ENCODE measurements at regions not wholly inside any gene's neighbourhood (a gene's known extent, or its start where the extent isn't known, plus 50 kb on each side); places are given as distances from the start of the nearest gene placed in this dataset.
"Not testable (repeated sequence)": the region's sequence is repeated elsewhere in the genome, so short reads cannot be mapped to it uniquely, and the experiment has no call there.

- peaks cover 0 to 8% (median 4%) of the 10 kb centered on the region in 4 donors for H3K9me3 ChIP-seq
- TF ChIP-seq EP300 (IDR thresholded peaks at IDR 0.05) (no peak), POLR2AphosphoS5 (IDR thresholded peaks at IDR 0.05) (no peak), POLR2A (IDR thresholded peaks at IDR 0.05; ENCODE audit: low read depth) (no peak)
- TF ChIP-seq, protein P1, sequence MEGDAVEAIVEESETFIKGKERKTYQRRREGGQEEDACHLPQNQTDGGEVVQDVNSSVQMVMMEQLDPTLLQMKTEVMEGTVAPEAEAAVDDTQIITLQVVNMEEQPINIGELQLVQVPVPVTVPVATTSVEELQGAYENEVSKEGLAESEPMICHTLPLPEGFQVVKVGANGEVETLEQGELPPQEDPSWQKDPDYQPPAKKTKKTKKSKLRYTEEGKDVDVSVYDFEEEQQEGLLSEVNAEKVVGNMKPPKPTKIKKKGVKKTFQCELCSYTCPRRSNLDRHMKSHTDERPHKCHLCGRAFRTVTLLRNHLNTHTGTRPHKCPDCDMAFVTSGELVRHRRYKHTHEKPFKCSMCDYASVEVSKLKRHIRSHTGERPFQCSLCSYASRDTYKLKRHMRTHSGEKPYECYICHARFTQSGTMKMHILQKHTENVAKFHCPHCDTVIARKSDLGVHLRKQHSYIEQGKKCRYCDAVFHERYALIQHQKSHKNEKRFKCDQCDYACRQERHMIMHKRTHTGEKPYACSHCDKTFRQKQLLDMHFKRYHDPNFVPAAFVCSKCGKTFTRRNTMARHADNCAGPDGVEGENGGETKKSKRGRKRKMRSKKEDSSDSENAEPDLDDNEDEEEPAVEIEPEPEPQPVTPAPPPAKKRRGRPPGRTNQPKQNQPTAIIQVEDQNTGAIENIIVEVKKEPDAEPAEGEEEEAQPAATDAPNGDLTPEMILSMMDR (IDR thresholded peaks at IDR 0.05), result no peak
- WGBS, result 89% methylated on average over 2 of the region's 2 CpGs
- no peaks in the 10 kb centered on the region for H3K27me3 ChIP-seq
- DNase-seq (ENCODE audit: extremely low spot score), result no peak
- intact Hi-C loops (cut with DNase I), result no loop called here
- H3K36me3 ChIP-seq, result no peaks in the 10 kb centered on the region
- no peak overlapping the region for H3K4me3 ChIP-seq
- no peaks in the 10 kb centered on the region for H3K4me1 ChIP-seq
- no peak overlapping the region for H3K27ac ChIP-seq (replicated peaks in 1 of 4)
Measured at GRCh38 chr19:31892060-31892459, 453.4 kb upstream of the ZNF507 start.

GRCh38 chr19:31893491-31893890 lies 451.9 kb upstream of the ZNF507 start:
- H3K4me1 ChIP-seq; H3K27me3 ChIP-seq; H3K36me3 ChIP-seq; intact Hi-C loops (cut with DNase I); H3K27ac ChIP-seq (replicated peaks in 1 of 4); H3K4me3 ChIP-seq; H3K9me3 ChIP-seq: not testable (repeated sequence)
- DNase-seq (ENCODE audit: extremely low spot score), result peak; percentile 4
- WGBS, result 88% methylated on average over 4 of the region's 4 CpGs

GRCh38 chr19:31894451-31894850 lies 451.0 kb upstream of the ZNF507 start:
- peak; percentile 68 for DNase-seq (ENCODE audit: extremely low spot score)
- Histone ChIP-seq H3K27me3 (no peaks in the 10 kb centered on the region), H3K27ac (replicated peaks in 1 of 4) (no peak overlapping the region), H3K4me3 (no peak overlapping the region), H3K36me3 (no peaks in the 10 kb centered on the region), H3K9me3 (peaks cover 0 to 8% (median 4%) of the 10 kb centered on the region in 4 donors), H3K4me1 (no peaks in the 10 kb centered on the region)
- 33% methylated on average over 1 of the region's 1 CpG for WGBS
- no peak for TF ChIP-seq POLR2A (IDR thresholded peaks at IDR 0.05; ENCODE audit: low read depth)
- TF ChIP-seq, protein P1 (IDR thresholded peaks at IDR 0.05), result no peak
- no peak for TF ChIP-seq POLR2AphosphoS5 (IDR thresholded peaks at IDR 0.05)
- no peak for TF ChIP-seq EP300 (IDR thresholded peaks at IDR 0.05)
- intact Hi-C loops (cut with DNase I), result no loop called here

DNA sequence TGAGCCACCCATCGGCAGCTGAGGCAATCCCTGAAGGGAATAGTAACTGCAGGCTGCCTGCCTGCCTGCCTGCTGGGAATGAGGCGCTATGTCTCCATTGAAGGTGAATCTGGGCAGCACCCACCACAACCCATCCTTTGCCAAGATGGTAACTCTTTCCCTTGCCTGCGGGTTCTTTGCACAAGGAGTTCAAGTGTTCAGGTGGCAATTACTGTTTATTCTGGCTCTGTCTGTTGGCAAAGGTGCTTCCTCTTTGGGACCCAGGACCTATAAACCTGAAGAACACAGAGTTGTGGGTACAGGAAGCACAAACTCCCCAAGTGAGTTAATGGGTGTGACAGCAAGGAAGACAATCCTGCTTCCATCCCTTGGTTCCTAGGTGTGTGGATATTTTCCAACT lies 448.1 kb upstream of the ZNF507 start:
- no peak overlapping the region for H3K4me3 ChIP-seq
- TF ChIP-seq, protein P1 (IDR thresholded peaks at IDR 0.05), result no peak
- TF ChIP-seq POLR2A (IDR thresholded peaks at IDR 0.05; ENCODE audit: low read depth), result no peak
- no peak for TF ChIP-seq EP300 (IDR thresholded peaks at IDR 0.05)
- intact Hi-C loops (cut with DNase I), result no loop called here
- no peak overlapping the region for H3K27ac ChIP-seq (replicated peaks in 1 of 4)
- no peaks in the 10 kb centered on the region for H3K27me3 ChIP-seq
- DNase-seq (ENCODE audit: extremely low spot score), result peak; percentile 70
- H3K36me3 ChIP-seq, result no peaks in the 10 kb centered on the region
- H3K4me1 ChIP-seq, result no peaks in the 10 kb centered on the region
- WGBS, result 100% methylated on average over 2 of the region's 3 CpGs
- H3K9me3 ChIP-seq, result peaks cover 0 to 8% (median 4%) of the 10 kb centered on the region in 4 donors

DNA sequence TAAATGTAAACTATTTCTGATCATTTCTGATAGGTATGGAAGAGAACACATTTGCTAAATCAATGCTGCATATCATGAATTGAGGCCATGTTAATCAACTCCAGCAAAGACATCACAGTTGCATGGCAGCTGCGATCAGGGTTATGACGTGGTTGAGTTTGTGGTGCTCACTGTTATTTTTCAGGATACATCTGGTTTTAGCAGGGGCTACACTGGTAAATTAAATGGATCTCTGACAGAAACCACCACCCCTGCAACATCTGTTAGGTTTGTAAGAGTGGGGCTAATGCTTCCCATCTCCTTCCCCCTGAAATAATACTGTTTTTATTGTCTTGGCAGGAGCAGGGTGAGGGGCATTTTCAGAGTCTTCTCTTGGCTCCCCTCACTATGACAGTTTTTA lies 444.4 kb upstream of the ZNF507 start:
- WGBS, result 80% methylated on average over 2 of the region's 2 CpGs
- Histone ChIP-seq H3K27me3 (no peaks in the 10 kb centered on the region), H3K4me1 (no peaks in the 10 kb centered on the region), H3K4me3 (no peak overlapping the region), H3K36me3 (no peaks in the 10 kb centered on the region), H3K27ac (replicated peaks in 1 of 4) (no peak overlapping the region), H3K9me3 (no peaks in the 10 kb centered on the region)
- peak; percentile 12 for DNase-seq (ENCODE audit: extremely low spot score)
- intact Hi-C loops (cut with DNase I), result no loop called here
- no peak for TF ChIP-seq POLR2A (IDR thresholded peaks at IDR 0.05; ENCODE audit: low read depth)
- TF ChIP-seq POLR2AphosphoS5 (IDR thresholded peaks at IDR 0.05), result no peak
- TF ChIP-seq, protein P1 (IDR thresholded peaks at IDR 0.05), result no peak
- TF ChIP-seq EP300 (IDR thresholded peaks at IDR 0.05), result no peak

Data from esophagus muscularis mucosa (tissue), 4 donors.